Coronary artery (tissue), 2 donors: ENCODE measurements at regions not wholly inside any gene's neighbourhood (a gene's known extent, or its start where the extent isn't known, plus 50 kb on each side); places are given as distances from the start of the nearest gene placed in this dataset.

Experiments used
- DNase-seq: peaks from one replicate; pipeline ENCODE4 v3.0.0-alpha.2; 2017; ENCODE audit warnings: low spot score
- H3K27ac ChIP-seq, 2 donors: fragments of 200-600 bp; sonication (generic); one replicate each; pipeline ENCODE4 v1.5.1; 2016 to 2019
- H3K4me3 ChIP-seq: fragments of 200-600 bp; sonication (generic); 2 replicates; pipeline ENCODE4 v1.5.1; 2016; ENCODE audit warnings: mild to moderate bottlenecking, moderate library complexity
- TF ChIP-seq, protein P1 (sequence below): fragments of 200-600 bp; sonication (generic); IDR thresholded peaks from one replicate; pipeline ENCODE4 v1.5.1; 2019; ENCODE audit warnings: antibody characterized with exemption

DNA sequence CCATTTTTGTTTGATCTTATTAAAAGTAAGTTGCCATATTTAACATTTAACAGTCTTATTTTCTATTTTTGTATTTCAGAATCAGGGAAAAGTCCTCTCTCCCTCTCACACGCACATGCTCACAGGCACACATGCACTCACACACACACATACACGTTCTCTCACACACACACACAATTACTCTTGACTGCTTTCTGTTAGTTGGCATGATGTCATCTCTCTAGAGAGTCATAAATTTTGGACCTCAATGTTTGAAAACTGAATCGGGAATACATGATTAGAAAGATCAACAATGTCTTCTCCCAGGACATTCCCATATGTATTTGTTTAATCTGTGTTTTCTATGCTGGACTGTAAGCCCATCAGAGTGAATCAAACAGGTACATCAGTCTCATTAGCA lies 165.7 kb upstream of the AHR start:
- no peak for DNase-seq
- H3K4me3 ChIP-seq: no peak overlapping the region
- H3K27ac ChIP-seq: no peak overlapping the region
- TF ChIP-seq, protein P1, sequence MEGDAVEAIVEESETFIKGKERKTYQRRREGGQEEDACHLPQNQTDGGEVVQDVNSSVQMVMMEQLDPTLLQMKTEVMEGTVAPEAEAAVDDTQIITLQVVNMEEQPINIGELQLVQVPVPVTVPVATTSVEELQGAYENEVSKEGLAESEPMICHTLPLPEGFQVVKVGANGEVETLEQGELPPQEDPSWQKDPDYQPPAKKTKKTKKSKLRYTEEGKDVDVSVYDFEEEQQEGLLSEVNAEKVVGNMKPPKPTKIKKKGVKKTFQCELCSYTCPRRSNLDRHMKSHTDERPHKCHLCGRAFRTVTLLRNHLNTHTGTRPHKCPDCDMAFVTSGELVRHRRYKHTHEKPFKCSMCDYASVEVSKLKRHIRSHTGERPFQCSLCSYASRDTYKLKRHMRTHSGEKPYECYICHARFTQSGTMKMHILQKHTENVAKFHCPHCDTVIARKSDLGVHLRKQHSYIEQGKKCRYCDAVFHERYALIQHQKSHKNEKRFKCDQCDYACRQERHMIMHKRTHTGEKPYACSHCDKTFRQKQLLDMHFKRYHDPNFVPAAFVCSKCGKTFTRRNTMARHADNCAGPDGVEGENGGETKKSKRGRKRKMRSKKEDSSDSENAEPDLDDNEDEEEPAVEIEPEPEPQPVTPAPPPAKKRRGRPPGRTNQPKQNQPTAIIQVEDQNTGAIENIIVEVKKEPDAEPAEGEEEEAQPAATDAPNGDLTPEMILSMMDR: no peak

DNA sequence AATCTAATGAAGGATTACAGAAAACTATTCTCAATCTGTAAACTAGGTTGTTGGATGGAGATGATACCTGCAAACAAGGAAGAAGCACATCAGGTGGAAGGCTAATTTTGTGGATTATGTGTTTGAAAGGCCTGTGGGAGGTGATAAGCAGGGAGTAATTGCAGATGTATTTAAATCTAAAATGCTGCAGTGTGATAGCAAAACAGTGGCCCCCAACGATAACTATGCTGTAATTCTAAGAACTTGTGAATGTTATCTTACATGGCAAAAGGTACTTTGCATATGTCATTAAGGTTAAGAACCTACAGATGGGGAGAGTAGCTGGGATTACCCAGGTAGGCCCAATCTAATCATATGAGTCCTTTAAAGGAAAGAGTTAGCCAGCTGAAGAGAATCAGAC lies 164.5 kb upstream of the AHR start:
- Histone ChIP-seq H3K4me3 (no peak overlapping the region), H3K27ac (no peak overlapping the region)
- TF ChIP-seq, protein P1: no peak
- DNase-seq: no peak

DNA sequence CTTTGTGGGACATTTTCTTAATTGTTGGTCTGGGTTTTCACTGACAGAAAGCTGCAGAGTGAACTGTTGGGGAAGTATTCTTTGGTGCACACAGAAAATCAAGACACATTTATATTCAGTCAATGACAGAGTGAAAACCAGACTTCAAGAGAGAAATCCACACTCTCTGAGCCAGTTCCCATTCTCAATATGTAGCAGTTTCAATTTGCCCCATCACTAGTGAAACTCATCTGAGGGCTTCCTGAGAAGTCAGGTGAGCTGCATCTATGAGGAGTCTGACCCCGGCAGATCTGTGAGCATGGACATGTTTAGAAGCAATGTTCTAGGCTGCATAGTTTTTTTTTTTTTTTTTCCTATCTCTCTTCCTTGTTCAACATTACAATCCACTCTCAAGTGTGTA lies 163.7 kb upstream of the AHR start:
- Histone ChIP-seq H3K27ac (no peak overlapping the region), H3K4me3 (no peak overlapping the region)
- DNase-seq: no peak
- TF ChIP-seq, protein P1: no peak

DNA sequence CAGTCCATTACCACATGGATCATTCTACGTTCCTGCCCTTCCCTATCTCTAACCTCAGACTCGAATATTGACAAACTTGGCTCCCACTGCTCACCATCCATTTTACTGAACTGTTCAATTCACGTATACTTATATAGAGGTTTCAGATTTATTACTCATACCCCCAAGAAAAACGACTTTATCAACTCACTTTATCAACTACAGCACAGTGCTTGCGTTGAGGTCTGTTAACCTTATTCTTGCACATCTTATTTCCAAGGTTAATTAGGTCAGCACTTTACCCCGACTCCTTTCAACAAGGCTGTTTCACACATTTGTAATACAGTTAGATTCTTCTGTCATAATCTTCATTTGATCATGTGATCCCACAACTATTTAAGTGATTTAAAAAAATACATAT lies 162.3 kb upstream of the AHR start:
- Histone ChIP-seq H3K27ac (no peak overlapping the region), H3K4me3 (no peak overlapping the region)
- no peak for DNase-seq
- TF ChIP-seq, protein P1: no peak

DNA sequence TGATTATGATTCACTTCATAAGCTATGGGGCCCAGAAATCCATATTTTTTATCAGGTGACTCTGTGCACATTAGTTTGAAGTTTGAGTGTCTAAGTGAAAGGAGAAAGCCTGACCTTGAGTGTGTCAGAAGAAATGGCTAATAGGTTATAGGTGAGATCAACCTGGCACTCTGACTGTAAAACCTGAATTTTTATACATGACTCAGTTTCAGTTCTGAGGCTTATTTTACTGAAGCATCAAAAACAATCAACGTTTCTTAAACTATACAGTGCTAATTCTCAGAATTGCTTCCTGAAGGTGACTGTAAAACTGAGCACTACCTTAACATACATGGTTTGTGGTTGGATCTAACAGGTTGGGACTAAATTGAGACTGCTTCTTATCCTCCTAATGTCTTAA lies 159.4 kb upstream of the AHR start:
- Histone ChIP-seq H3K27ac (no peak overlapping the region), H3K4me3 (no peak overlapping the region)
- TF ChIP-seq, protein P1: no peak
- DNase-seq: no peak

DNA sequence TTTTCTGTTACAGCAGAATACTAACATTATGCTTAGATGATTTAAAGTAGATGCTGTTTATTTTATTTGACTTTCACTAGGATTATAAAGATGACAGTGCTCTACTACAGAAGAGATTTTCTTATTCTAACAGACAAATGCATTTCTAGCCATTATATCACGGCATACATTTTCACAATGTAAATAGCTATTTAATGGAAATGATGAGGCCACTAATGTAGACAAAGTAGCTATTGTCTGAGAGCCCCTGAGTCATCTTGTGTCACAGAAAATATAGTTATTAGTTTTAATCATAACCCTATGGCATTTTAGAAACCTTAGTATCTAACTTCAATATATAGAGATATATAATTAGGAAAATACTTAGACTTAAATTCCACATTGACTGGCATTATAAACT lies 158.0 kb upstream of the AHR start:
- DNase-seq: no peak
- H3K4me3 ChIP-seq: no peak overlapping the region
- TF ChIP-seq, protein P1: no peak
- H3K27ac ChIP-seq: no peak overlapping the region

DNA sequence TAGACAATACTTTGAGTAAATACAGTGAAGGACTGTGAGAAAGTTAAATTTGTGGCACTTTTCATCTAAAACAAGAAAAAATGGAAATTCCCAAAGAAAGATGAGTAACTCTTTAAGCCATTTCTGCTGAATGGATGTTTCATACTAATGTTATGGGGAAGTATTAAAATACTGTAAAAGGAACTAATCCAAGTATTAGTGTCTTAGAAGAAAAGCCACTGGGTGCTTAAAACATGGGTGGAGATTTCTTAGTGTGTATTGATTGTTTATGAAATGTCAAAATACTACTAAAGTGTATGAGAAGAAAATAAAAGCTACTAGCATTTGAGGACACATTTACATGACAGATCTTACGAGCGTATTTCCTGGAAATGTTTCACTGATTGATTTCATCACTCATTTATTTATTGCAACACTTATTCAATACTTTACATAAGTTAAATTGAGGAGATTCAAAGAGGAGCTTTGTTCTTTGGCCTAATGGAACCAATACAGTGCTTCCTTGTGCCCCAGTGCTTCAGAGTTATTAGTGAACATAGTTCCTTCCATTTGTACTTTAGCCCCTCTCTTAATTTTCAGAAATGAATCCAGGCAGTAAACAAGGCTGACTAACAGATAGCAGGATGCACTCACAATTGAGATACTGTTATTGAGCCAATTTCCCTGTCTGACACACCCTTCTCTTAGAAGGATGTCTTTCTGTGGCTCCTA lies 155.5 kb upstream of the AHR start:
- Histone ChIP-seq H3K27ac (peak overlapping the region in 1 of 2 donors; percentile 7), H3K4me3 (peak overlapping the region; percentile 5)
- DNase-seq: no peak
- TF ChIP-seq, protein P1: no peak
